WTC11 (cell line): ENCODE measurements at regions not wholly inside any gene's neighbourhood (a gene's known extent, or its start where the extent isn't known, plus 50 kb on each side); places are given as distances from the start of the nearest gene placed in this dataset.

Experiments
- ATAC-seq: fragments of 200-7000 bp; cut with Tn5 transposase; 2 replicates; pipeline ENCODE4 v1.10.0; 2021; ENCODE audit warnings: mild to moderate bottlenecking, moderate library complexity
- CTCF ChIA-PET: fragments of 300-600 bp; sonication (Branson Sonifier 250); formaldehyde crosslinking; loops from one replicate; lab custom pipeline; 2021; ENCODE audit warnings: antibody characterized with exemption; lab: Charles Lee
- POLR2A ChIA-PET: fragments of 350-600 bp; sonication (Branson Sonifier 250); formaldehyde crosslinking; loops from one replicate; lab custom pipeline; 2021; ENCODE audit warnings: antibody characterized with exemption; lab: Charles Lee
- DNase-seq: peaks from one replicate; pipeline ENCODE4 v3.0.0; 2021; ENCODE audit warnings: low spot score
- H3K27ac Mint-ChIP-seq: 2 replicates; pipeline ENCODE4 v1.8.0; 2021; ENCODE audit warnings: mixed read lengths
- H3K27me3 Mint-ChIP-seq: 2 replicates; pipeline ENCODE4 v1.8.0; 2021; ENCODE audit warnings: low read depth, mild to moderate bottlenecking, moderate library complexity, mixed read lengths
- H3K36me3 Mint-ChIP-seq: 2 replicates; pipeline ENCODE4 v1.8.0; 2021; ENCODE audit warnings: mixed read lengths
- H3K4me1 Mint-ChIP-seq: 2 replicates; pipeline ENCODE4 v1.8.0; 2022; ENCODE audit warnings: mixed read lengths
- H3K4me3 Mint-ChIP-seq: 2 replicates; pipeline ENCODE4 v1.8.0; 2021; ENCODE audit warnings: mild to moderate bottlenecking, moderate library complexity, mixed read lengths
- H3K9me3 Mint-ChIP-seq: 2 replicates; pipeline ENCODE4 v1.8.0; 2021; ENCODE audit warnings: mixed read lengths
- ESRRA ChIP-seq: sonication (generic); formaldehyde crosslinking; IDR thresholded peaks from 2 replicates; pipeline ENCODE4 v1.8.1; 2022; ENCODE audit warnings: mild to moderate bottlenecking, missing genetic modification reagents, borderline replicate concordance
- FOXK1 ChIP-seq: sonication (generic); formaldehyde crosslinking; IDR thresholded peaks from 2 replicates; pipeline ENCODE4 v1.8.0; 2022; ENCODE audit warnings: mild to moderate bottlenecking, moderate library complexity, missing genetic modification reagents
- FOXP1 ChIP-seq: sonication (generic); formaldehyde crosslinking; IDR thresholded peaks from 2 replicates; pipeline ENCODE4 v1.8.0; 2022; ENCODE audit warnings: missing genetic modification reagents, mild to moderate bottlenecking, moderate library complexity, borderline replicate concordance
- HMGA2 ChIP-seq: fragments of 250-450 bp; sonication (Bioruptor Pico); IDR thresholded peaks from 2 replicates; pipeline ENCODE4 v1.4.0; 2021; ENCODE audit warnings: mild to moderate bottlenecking, moderate library complexity
- JUN ChIP-seq: sonication (generic); formaldehyde crosslinking; IDR thresholded peaks from 2 replicates; pipeline ENCODE4 v1.8.0; 2023; ENCODE audit warnings: mild to moderate bottlenecking, missing genetic modification reagents
- MYBL2 ChIP-seq: sonication (generic); formaldehyde crosslinking; IDR thresholded peaks from 2 replicates; pipeline ENCODE4 v1.8.1; 2023; ENCODE audit warnings: mild to moderate bottlenecking, moderate library complexity, missing genetic modification reagents
- NFYB ChIP-seq: sonication (generic); formaldehyde crosslinking; conservative IDR thresholded peaks from 2 replicates; pipeline ENCODE4 v1.8.0; 2022; ENCODE audit warnings: low read depth, missing genetic modification reagents
- NR3C1 ChIP-seq: sonication (generic); formaldehyde crosslinking; conservative IDR thresholded peaks from 2 replicates; pipeline ENCODE4 v1.8.1; 2023; ENCODE audit warnings: low read depth, mild to moderate bottlenecking, missing genetic modification reagents
- OVOL2 ChIP-seq: fragments of 250-450 bp; sonication (Bioruptor Pico); IDR thresholded peaks from 2 replicates; pipeline ENCODE4 v1.9.0; 2021; ENCODE audit warnings: mild to moderate bottlenecking, borderline replicate concordance
- SP1 ChIP-seq: sonication (generic); formaldehyde crosslinking; conservative IDR thresholded peaks from 2 replicates; pipeline ENCODE4 v1.8.1; 2022; ENCODE audit warnings: missing genetic modification reagents
- USF2 ChIP-seq: sonication (generic); formaldehyde crosslinking; IDR thresholded peaks from 2 replicates; pipeline ENCODE4 v1.8.1; 2023; ENCODE audit warnings: mild to moderate bottlenecking, missing genetic modification reagents, moderate library complexity
- ZNF232 ChIP-seq: sonication (generic); formaldehyde crosslinking; IDR thresholded peaks from 2 replicates; pipeline ENCODE4 v1.8.0; 2022; ENCODE audit warnings: mild to moderate bottlenecking, missing genetic modification reagents
- ZNF281 ChIP-seq: sonication (generic); formaldehyde crosslinking; IDR thresholded peaks from 2 replicates; pipeline ENCODE4 v1.8.0; 2023; ENCODE audit warnings: mild to moderate bottlenecking, missing genetic modification reagents
- ZNF425 ChIP-seq: fragments of 250-450 bp; sonication (Bioruptor Pico); conservative IDR thresholded peaks from 2 replicates; pipeline ENCODE4 v1.9.0; 2021; ENCODE audit warnings: mild to moderate bottlenecking
- TF ChIP-seq, protein P1 (sequence below): fragments of 250-450 bp; sonication (Bioruptor Pico); IDR thresholded peaks from 2 replicates; pipeline ENCODE4 v1.9.0; 2021; ENCODE audit warnings: moderate library complexity, mild to moderate bottlenecking, inconsistent platforms, borderline replicate concordance
- TF ChIP-seq, protein P2 (sequence below): fragments of 250-450 bp; sonication (Bioruptor Pico); IDR thresholded peaks from 2 replicates; pipeline ENCODE4 v1.9.0; 2021; ENCODE audit warnings: mild to moderate bottlenecking, borderline replicate concordance
- TF ChIP-seq, protein P3 (sequence below): sonication (generic); formaldehyde crosslinking; IDR thresholded peaks from 2 replicates; pipeline ENCODE4 v1.8.0; 2022; ENCODE audit warnings: mild to moderate bottlenecking, missing genetic modification reagents

GRCh38 chr3:13130464-13131193 is 57.4 kb upstream of the IQSEC1 start:
- DNase-seq (no peak), ATAC-seq (no peak)
- Mint-ChIP-seq H3K36me3 (no peaks in the 10 kb centered on the region), H3K4me3 (no peak overlapping the region), H3K27ac (no peak overlapping the region), H3K9me3 (no peaks in the 10 kb centered on the region), H3K27me3 (no peaks in the 10 kb centered on the region), H3K4me1 (peaks cover 2% of the 10 kb centered on the region; the same call in 1 of the 2 replicates)
- TF ChIP-seq, protein P1, sequence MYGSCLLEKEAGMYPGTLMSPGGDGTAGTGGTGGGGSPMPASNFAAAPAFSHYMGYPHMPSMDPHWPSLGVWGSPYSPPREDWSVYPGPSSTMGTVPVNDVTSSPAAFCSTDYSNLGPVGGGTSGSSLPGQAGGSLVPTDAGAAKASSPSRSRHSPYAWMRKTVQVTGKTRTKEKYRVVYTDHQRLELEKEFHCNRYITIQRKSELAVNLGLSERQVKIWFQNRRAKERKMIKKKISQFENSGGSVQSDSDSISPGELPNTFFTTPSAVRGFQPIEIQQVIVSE (CRISPR knock-in tag) = no peak
- TF ChIP-seq OVOL2 (CRISPR knock-in tag) = no peak
- ChIA-PET POLR2A (no interaction called here), CTCF (interaction anchor here (0.6 kb wide), 1 partner anchor 23 kb away, joined by 4 read pairs; no protein-coding TSS in a partner anchor)

DNA sequence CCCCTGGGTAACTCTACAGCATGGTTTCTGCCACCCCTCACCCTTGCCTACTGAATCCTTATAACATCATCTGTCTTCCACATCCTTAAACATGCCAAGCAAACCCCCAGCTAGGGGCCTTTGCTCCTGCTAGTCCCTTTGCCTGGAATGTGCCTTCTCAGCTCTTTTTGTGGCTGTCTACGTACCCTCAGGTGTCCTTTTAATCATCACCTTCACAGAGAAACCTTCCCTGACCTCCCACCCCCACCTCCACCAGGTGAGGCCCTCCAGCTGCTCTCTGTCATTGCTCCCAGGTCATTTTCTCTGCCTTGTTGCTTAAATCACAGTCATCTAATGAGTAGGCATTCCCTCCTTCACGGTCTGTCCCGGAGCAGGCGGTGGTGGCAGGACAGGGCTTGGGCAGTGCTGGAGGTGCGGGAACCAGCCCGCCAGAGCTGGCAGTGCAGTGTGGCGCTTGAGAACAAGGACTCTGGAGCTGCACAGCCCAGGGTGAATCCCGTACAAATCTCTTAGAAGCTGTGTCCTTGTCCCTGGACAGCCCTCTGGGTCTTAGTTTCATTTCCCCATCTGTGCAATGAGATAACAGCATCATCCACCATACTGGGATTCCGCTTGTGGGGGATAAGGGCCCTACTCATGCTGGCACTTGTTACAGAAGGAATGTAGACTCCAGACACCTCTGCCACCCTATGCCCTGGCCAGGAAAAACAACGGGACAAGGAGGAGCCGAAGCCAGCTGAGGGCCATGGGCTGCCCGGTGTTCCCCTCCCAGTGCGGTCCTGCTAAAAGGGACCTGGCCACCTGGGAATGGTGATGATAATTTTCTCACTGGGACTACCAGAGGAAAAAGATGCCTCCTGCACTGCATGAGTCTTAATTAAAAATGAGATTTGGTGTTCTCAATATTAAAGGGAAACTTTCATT is 52.1 kb upstream of the IQSEC1 start:
- H3K27ac Mint-ChIP-seq = no peak overlapping the region
- POLR2A ChIA-PET = no interaction called here
- DNase-seq (peak; percentile 9), ATAC-seq (no peak)
- no peaks in the 10 kb centered on the region for H3K36me3 Mint-ChIP-seq
- CTCF ChIA-PET = interaction anchor here (0.5 to 2.5 kb wide), 5 partner anchors 18 to 524 kb away, joined by 3 to 13 read pairs (median 4); no protein-coding TSS in a partner anchor
- H3K9me3 Mint-ChIP-seq = no peaks in the 10 kb centered on the region
- no peak overlapping the region for H3K4me3 Mint-ChIP-seq
- peaks cover 4% of the 10 kb centered on the region; the same call in 1 of the 2 replicates for H3K4me1 Mint-ChIP-seq
- TF ChIP-seq NFYB (no peak), SP1 (no peak), HMGA2 (CRISPR knock-in tag) (no peak), ZNF425 (no peak), ZNF232 (no peak)
- TF ChIP-seq, protein P2, sequence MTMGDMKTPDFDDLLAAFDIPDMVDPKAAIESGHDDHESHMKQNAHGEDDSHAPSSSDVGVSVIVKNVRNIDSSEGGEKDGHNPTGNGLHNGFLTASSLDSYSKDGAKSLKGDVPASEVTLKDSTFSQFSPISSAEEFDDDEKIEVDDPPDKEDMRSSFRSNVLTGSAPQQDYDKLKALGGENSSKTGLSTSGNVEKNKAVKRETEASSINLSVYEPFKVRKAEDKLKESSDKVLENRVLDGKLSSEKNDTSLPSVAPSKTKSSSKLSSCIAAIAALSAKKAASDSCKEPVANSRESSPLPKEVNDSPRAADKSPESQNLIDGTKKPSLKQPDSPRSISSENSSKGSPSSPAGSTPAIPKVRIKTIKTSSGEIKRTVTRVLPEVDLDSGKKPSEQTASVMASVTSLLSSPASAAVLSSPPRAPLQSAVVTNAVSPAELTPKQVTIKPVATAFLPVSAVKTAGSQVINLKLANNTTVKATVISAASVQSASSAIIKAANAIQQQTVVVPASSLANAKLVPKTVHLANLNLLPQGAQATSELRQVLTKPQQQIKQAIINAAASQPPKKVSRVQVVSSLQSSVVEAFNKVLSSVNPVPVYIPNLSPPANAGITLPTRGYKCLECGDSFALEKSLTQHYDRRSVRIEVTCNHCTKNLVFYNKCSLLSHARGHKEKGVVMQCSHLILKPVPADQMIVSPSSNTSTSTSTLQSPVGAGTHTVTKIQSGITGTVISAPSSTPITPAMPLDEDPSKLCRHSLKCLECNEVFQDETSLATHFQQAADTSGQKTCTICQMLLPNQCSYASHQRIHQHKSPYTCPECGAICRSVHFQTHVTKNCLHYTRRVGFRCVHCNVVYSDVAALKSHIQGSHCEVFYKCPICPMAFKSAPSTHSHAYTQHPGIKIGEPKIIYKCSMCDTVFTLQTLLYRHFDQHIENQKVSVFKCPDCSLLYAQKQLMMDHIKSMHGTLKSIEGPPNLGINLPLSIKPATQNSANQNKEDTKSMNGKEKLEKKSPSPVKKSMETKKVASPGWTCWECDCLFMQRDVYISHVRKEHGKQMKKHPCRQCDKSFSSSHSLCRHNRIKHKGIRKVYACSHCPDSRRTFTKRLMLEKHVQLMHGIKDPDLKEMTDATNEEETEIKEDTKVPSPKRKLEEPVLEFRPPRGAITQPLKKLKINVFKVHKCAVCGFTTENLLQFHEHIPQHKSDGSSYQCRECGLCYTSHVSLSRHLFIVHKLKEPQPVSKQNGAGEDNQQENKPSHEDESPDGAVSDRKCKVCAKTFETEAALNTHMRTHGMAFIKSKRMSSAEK (CRISPR knock-in tag) = no peak
- no peaks in the 10 kb centered on the region for H3K27me3 Mint-ChIP-seq

- H3K27me3 Mint-ChIP-seq = no peaks in the 10 kb centered on the region
- ChIA-PET CTCF (interaction anchor here (0.5 to 2.5 kb wide), 6 partner anchors 10 to 524 kb away, joined by 3 to 13 read pairs (median 4); no protein-coding TSS in a partner anchor), POLR2A (no interaction called here)
- H3K36me3 Mint-ChIP-seq = no peaks in the 10 kb centered on the region
- ATAC-seq = no peak
- H3K27ac Mint-ChIP-seq = no peak overlapping the region
- no peak overlapping the region for H3K4me3 Mint-ChIP-seq
- DNase-seq = peak; percentile 6
- peaks cover 4% of the 10 kb centered on the region; the same call in 1 of the 2 replicates for H3K4me1 Mint-ChIP-seq
- H3K9me3 Mint-ChIP-seq = no peaks in the 10 kb centered on the region
- TF ChIP-seq JUN (CRISPR knock-in tag) = no peak
- no peak for TF ChIP-seq FOXK1 (CRISPR knock-in tag)
- TF ChIP-seq USF2 (CRISPR knock-in tag) = no peak
- no peak for TF ChIP-seq MYBL2
- TF ChIP-seq NR3C1 (CRISPR knock-in tag) = no peak
- no peak for TF ChIP-seq FOXP1 (CRISPR knock-in tag)
- TF ChIP-seq ZNF281 (CRISPR knock-in tag) = no peak
- TF ChIP-seq, protein P3, sequence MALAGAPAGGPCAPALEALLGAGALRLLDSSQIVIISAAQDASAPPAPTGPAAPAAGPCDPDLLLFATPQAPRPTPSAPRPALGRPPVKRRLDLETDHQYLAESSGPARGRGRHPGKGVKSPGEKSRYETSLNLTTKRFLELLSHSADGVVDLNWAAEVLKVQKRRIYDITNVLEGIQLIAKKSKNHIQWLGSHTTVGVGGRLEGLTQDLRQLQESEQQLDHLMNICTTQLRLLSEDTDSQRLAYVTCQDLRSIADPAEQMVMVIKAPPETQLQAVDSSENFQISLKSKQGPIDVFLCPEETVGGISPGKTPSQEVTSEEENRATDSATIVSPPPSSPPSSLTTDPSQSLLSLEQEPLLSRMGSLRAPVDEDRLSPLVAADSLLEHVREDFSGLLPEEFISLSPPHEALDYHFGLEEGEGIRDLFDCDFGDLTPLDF (CRISPR knock-in tag) = no peak
- TF ChIP-seq ESRRA (CRISPR knock-in tag) = no peak
Measured at GRCh38 chr3:13124631-13125030, 51.4 kb upstream of the IQSEC1 start.
